Endodermal cell (in vitro differentiated cells): ENCODE measurements at regions not wholly inside any gene's neighbourhood (a gene's known extent, or its start where the extent isn't known, plus 50 kb on each side); places are given as distances from the start of the nearest gene placed in this dataset.

Experiments
- DNase-seq: peaks from one replicate; pipeline ENCODE4 v3.0.0-alpha.2; 2017
- H3K27ac ChIP-seq: 2 replicates; pipeline ENCODE4 v1.5.1; 2013; ENCODE audit warnings: mild to moderate bottlenecking, low read depth, low read length, moderate library complexity
- H3K27me3 ChIP-seq: 2 replicates; pipeline ENCODE4 v1.6.1; 2013; ENCODE audit warnings: mild to moderate bottlenecking, low read length, moderate library complexity; ENCODE audit not compliant: insufficient read depth, control insufficient read depth, poor library complexity, severe bottlenecking
- H3K36me3 ChIP-seq: 2 replicates; pipeline ENCODE4 v1.7.0; 2013; ENCODE audit warnings: mild to moderate bottlenecking, low read length, moderate library complexity; ENCODE audit not compliant: control insufficient read depth, insufficient read depth
- H3K4me1 ChIP-seq: one replicate; pipeline ENCODE4 v1.7.0; 2013; ENCODE audit warnings: low read length; ENCODE audit not compliant: control insufficient read depth, insufficient read depth
- H3K4me3 ChIP-seq: 2 replicates; pipeline ENCODE4 v1.5.1; 2013; ENCODE audit warnings: mild to moderate bottlenecking, low read length, moderate library complexity
- H3K9ac ChIP-seq: 2 replicates; pipeline ENCODE4 v1.6.1; 2013; ENCODE audit warnings: mild to moderate bottlenecking, low read length, moderate library complexity; ENCODE audit not compliant: poor library complexity, severe bottlenecking; ENCODE audit errors: extremely low read depth
- H3K9me3 ChIP-seq: 2 replicates; pipeline ENCODE4 v1.6.1; 2013; ENCODE audit warnings: mild to moderate bottlenecking, low read length, moderate library complexity; ENCODE audit not compliant: control insufficient read depth
- H3K27ac Mint-ChIP-seq: 2 replicates; pipeline ENCODE4 v1.8.0; 2020; ENCODE audit warnings: mixed read lengths
- H3K27me3 Mint-ChIP-seq: 2 replicates; pipeline ENCODE4 v1.8.0; 2021; ENCODE audit warnings: mild to moderate bottlenecking, mixed read lengths; ENCODE audit not compliant: insufficient read depth
- H3K36me3 Mint-ChIP-seq: 2 replicates; pipeline ENCODE4 v1.8.0; 2020; ENCODE audit warnings: low read depth, mixed read lengths
- H3K4me1 Mint-ChIP-seq: 2 replicates; pipeline ENCODE4 v1.8.0; 2020; ENCODE audit warnings: mixed read lengths
- H3K4me3 Mint-ChIP-seq: 2 replicates; pipeline ENCODE4 v1.8.0; 2020; ENCODE audit warnings: mild to moderate bottlenecking, moderate library complexity, mixed read lengths
- H3K9me3 Mint-ChIP-seq: 2 replicates; pipeline ENCODE4 v1.8.0; 2020; ENCODE audit warnings: mild to moderate bottlenecking, mixed read lengths
- WGBS, 2 experiments: methylation state at CpG; one replicate each; pipeline versions ENCODE4 v1.1.5 to v1.1.7; 2013; ENCODE audit warnings: missing lambda C conversion rate in 2 of 2, mixed read lengths in 1 of 2; ENCODE audit not compliant: insufficient coverage in 1 of 2, insufficient read length in 1 of 2; 5-methylcytosine and 5-hydroxymethylcytosine counted together
- TF ChIP-seq, protein P1 (sequence below): fragments of 200-600 bp; sonication (generic); conservative IDR thresholded peaks from 2 replicates; pipeline ENCODE4 v1.5.0; 2021; ENCODE audit warnings: antibody characterized with exemption, mild to moderate bottlenecking

DNA sequence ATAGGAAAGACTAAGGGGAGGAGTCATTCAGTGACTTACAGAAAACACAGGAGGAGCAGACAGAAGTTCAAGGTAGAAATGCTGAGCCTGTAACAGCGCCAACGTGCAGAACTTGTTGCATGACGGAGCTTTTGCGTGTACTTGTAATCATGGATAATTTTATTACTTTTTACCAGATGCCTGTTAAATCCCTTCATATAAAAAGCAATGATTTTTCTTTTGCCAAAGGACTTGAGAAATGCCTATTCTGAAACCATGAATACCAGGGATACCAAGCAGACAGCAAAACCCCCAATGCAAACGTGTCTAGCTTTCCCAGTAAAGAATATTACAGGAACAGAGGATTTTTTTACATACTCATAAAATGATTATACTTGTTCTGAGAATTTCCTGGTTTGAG lies 163.6 kb upstream of the GSC start:
- Mint-ChIP-seq H3K4me1 (peaks cover 8% of the 10 kb centered on the region), H3K27me3 (peaks cover 9% of the 10 kb centered on the region), H3K36me3 (no peaks in the 10 kb centered on the region), H3K9me3 (peaks cover 2% of the 10 kb centered on the region), H3K27ac (no peak overlapping the region), H3K4me3 (no peak overlapping the region)
- H3K27me3 ChIP-seq = no peaks in the 10 kb centered on the region
- peaks cover 4% of the 10 kb centered on the region for H3K4me1 ChIP-seq
- no peaks in the 10 kb centered on the region for H3K9me3 ChIP-seq
- H3K27ac ChIP-seq = no peak overlapping the region
- no peak overlapping the region for H3K9ac ChIP-seq
- no peak for DNase-seq
- H3K4me3 ChIP-seq = no peak overlapping the region
- TF ChIP-seq, protein P1, sequence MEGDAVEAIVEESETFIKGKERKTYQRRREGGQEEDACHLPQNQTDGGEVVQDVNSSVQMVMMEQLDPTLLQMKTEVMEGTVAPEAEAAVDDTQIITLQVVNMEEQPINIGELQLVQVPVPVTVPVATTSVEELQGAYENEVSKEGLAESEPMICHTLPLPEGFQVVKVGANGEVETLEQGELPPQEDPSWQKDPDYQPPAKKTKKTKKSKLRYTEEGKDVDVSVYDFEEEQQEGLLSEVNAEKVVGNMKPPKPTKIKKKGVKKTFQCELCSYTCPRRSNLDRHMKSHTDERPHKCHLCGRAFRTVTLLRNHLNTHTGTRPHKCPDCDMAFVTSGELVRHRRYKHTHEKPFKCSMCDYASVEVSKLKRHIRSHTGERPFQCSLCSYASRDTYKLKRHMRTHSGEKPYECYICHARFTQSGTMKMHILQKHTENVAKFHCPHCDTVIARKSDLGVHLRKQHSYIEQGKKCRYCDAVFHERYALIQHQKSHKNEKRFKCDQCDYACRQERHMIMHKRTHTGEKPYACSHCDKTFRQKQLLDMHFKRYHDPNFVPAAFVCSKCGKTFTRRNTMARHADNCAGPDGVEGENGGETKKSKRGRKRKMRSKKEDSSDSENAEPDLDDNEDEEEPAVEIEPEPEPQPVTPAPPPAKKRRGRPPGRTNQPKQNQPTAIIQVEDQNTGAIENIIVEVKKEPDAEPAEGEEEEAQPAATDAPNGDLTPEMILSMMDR = no peak
- H3K36me3 ChIP-seq = no peaks in the 10 kb centered on the region
- 85 to 90% methylated on average over 2 to 5 of the region's 5 CpGs for WGBS, 2 experiments

DNA sequence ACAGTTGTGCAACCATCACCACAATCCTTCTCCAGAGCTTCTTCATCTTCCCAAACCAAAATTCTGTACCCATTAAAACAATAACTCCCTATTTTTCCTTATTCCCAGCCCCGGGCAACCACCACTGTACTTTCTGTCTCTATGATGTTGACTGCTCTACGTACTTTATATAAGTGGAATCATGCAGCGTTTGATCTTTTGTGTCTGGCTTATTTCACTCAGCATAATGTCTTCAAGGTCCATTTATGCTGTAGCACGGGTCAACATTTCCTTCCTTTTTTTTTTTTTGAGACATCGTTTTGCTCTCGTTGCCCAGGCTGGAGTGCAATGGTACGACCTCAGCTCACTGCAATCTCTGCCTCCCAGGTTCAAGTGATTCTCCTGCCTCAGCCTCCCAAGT lies 162.7 kb upstream of the GSC start:
- Mint-ChIP-seq H3K4me3 (no peak overlapping the region), H3K4me1 (peaks cover 8% of the 10 kb centered on the region), H3K27me3 (peaks cover 9% of the 10 kb centered on the region), H3K9me3 (peaks cover 2% of the 10 kb centered on the region), H3K27ac (no peak overlapping the region), H3K36me3 (no peaks in the 10 kb centered on the region)
- Histone ChIP-seq H3K9me3 (no peaks in the 10 kb centered on the region), H3K4me1 (peaks cover 4% of the 10 kb centered on the region), H3K36me3 (no peaks in the 10 kb centered on the region), H3K27me3 (no peaks in the 10 kb centered on the region), H3K27ac (no peak overlapping the region), H3K4me3 (no peak overlapping the region), H3K9ac (no peak overlapping the region)
- DNase-seq = no peak
- TF ChIP-seq, protein P1 = no peak
- WGBS, 2 experiments = 92 to 95% methylated on average over 4 to 7 of the region's 7 CpGs

DNA sequence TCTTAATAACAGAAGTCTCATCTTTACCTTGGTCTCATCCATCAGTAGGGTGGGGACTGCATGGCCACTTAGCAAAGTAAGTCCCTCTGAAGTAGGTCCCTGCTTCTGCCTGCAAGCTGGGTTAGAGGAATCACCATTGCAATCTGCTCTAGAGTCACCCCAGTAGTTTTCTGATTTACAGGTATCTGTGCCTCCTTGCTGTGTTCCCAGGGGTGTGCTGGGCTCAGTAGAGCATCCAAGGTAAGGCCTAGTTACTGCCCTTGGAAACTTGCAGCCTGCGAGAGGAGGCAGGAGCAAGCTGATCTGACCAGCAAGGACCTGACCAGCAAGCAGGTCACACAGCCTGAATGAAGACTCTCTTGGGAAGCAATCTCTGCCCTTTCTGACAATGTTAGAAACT lies 160.8 kb upstream of the GSC start:
- peaks cover 9% of the 10 kb centered on the region for H3K27me3 Mint-ChIP-seq

More for the DNA sequence above, 160.8 kb upstream of the GSC start:
- Mint-ChIP-seq H3K4me1 (peaks cover 8% of the 10 kb centered on the region), H3K4me3 (no peak overlapping the region), H3K9me3 (peaks cover 2% of the 10 kb centered on the region), H3K36me3 (no peaks in the 10 kb centered on the region), H3K27ac (no peak overlapping the region)
- DNase-seq = no peak
- Histone ChIP-seq H3K9me3 (no peaks in the 10 kb centered on the region), H3K27ac (no peak overlapping the region), H3K4me3 (no peak overlapping the region), H3K4me1 (peaks cover 4% of the 10 kb centered on the region), H3K36me3 (no peaks in the 10 kb centered on the region), H3K9ac (no peak overlapping the region), H3K27me3 (no peaks in the 10 kb centered on the region)
- TF ChIP-seq, protein P1 = no peak
- 93 to 100% methylated on average over 1 of the region's 1 CpG for WGBS, 2 experiments
